ENCODE measurements at regions not wholly inside any gene's neighbourhood (a gene's known extent, or its start where the extent isn't known, plus 50 kb on each side); places are given as distances from the start of the nearest gene placed in this dataset.

- TF ChIP-seq CTCF (IDR thresholded peaks at IDR 0.05) = no peak
These were observed 1180.3 kb upstream of the PCDH20 start for GRCh38 chr13:62595976-62596375.

GRCh38 chr13:62593804-62594203 is 1178.2 kb upstream of the PCDH20 start:
- no peak for TF ChIP-seq CTCF (IDR thresholded peaks at IDR 0.05)

GRCh38 chr13:62583466-62583865 is 1167.8 kb upstream of the PCDH20 start:
- no peak for TF ChIP-seq CTCF (IDR thresholded peaks at IDR 0.05)

GRCh38 chr13:62578402-62578801 is 1162.8 kb upstream of the PCDH20 start:
- no peak for TF ChIP-seq CTCF (IDR thresholded peaks at IDR 0.05)

- no peak for TF ChIP-seq CTCF (IDR thresholded peaks at IDR 0.05)
These were observed 1149.1 kb upstream of the PCDH20 start for GRCh38 chr13:62564770-62565169.

GRCh38 chr13:62563251-62563650 is 1147.6 kb upstream of the PCDH20 start:
- TF ChIP-seq CTCF (IDR thresholded peaks at IDR 0.05) = no peak

GRCh38 chr13:62556978-62557377 is 1141.3 kb upstream of the PCDH20 start:
- TF ChIP-seq CTCF (IDR thresholded peaks at IDR 0.05) = no peak

GRCh38 chr13:62551588-62551987 is 1135.9 kb upstream of the PCDH20 start:
- no peak for TF ChIP-seq CTCF (IDR thresholded peaks at IDR 0.05)

Data from LNCAP (cell line).